Neural progenitor cell (in vitro differentiated cells): ENCODE measurements at regions not wholly inside any gene's neighbourhood (a gene's known extent, or its start where the extent isn't known, plus 50 kb on each side); places are given as distances from the start of the nearest gene placed in this dataset.

ENCODE experiments used
- DNase-seq: peaks from one replicate; pipeline ENCODE4 v3.0.0-alpha.2; 2016; ENCODE audit warnings: low spot score
- H2AFZ ChIP-seq: fragments of 200-600 bp; sonication (generic); replicated peaks from 2 replicates; pipeline ENCODE4 v1.6.1; 2016; ENCODE audit warnings: antibody characterized with exemption
- H3F3A ChIP-seq: fragments of 200-600 bp; sonication (generic); 2 replicates; pipeline ENCODE4 v1.6.1; 2016; ENCODE audit warnings: antibody characterized with exemption, low read depth
- H3K27ac ChIP-seq: fragments of 200-600 bp; sonication (generic); 2 replicates; pipeline ENCODE4 v1.5.1; 2016; ENCODE audit warnings: mild to moderate bottlenecking
- H3K27me3 ChIP-seq: fragments of 200-600 bp; sonication (generic); 2 replicates; pipeline ENCODE4 v1.6.1; 2016; ENCODE audit warnings: mild to moderate bottlenecking, moderate library complexity
- H3K36me3 ChIP-seq: fragments of 200-600 bp; sonication (generic); 2 replicates; pipeline ENCODE4 v1.5.1; 2016
- H3K4me1 ChIP-seq: fragments of 200-600 bp; sonication (generic); 2 replicates; pipeline ENCODE4 v1.6.1; 2016; ENCODE audit warnings: mixed run types
- H3K4me2 ChIP-seq: fragments of 200-600 bp; sonication (generic); 2 replicates; pipeline ENCODE4 v1.6.1; 2016
- H3K4me3 ChIP-seq: fragments of 200-600 bp; sonication (generic); 2 replicates; pipeline ENCODE4 v1.5.1; 2016
- H3K79me2 ChIP-seq: fragments of 200-600 bp; sonication (generic); 2 replicates; pipeline ENCODE4 v1.6.1; 2016; ENCODE audit warnings: low read depth
- H3K9ac ChIP-seq: fragments of 200-600 bp; sonication (generic); 2 replicates; pipeline ENCODE4 v1.6.1; 2016
- H3K9me3 ChIP-seq: fragments of 200-600 bp; sonication (generic); 2 replicates; pipeline ENCODE4 v1.5.1; 2016; ENCODE audit warnings: low read depth
- H4K20me1 ChIP-seq: fragments of 200-600 bp; sonication (generic); 2 replicates; pipeline ENCODE4 v1.6.1; 2016; ENCODE audit warnings: low read depth
- H3K27ac Mint-ChIP-seq: 3 replicates; pipeline ENCODE4 v1.8.0; 2021; ENCODE audit warnings: mixed read lengths
- H3K27me3 Mint-ChIP-seq: 2 replicates; pipeline ENCODE4 v1.8.0; 2022; ENCODE audit warnings: low read depth, mild to moderate bottlenecking, inconsistent platforms, moderate library complexity, mixed read lengths; ENCODE audit not compliant: insufficient read depth
- H3K36me3 Mint-ChIP-seq: 3 replicates; pipeline ENCODE4 v1.8.0; 2021; ENCODE audit warnings: mixed read lengths
- H3K4me1 Mint-ChIP-seq: 3 replicates; pipeline ENCODE4 v1.8.0; 2021; ENCODE audit warnings: mixed read lengths
- H3K4me3 Mint-ChIP-seq: 3 replicates; pipeline ENCODE4 v1.8.0; 2021; ENCODE audit warnings: mild to moderate bottlenecking, moderate library complexity, mixed read lengths
- H3K9me3 Mint-ChIP-seq: 3 replicates; pipeline ENCODE4 v1.8.0; 2020; ENCODE audit warnings: mixed read lengths
- CTCF ChIP-seq: fragments of 200-600 bp; sonication (generic); IDR thresholded peaks from 2 replicates; pipeline ENCODE4 v1.5.1; 2017; ENCODE audit warnings: antibody characterized with exemption, mild to moderate bottlenecking
- EZH2 ChIP-seq: fragments of 200-600 bp; sonication (generic); IDR thresholded peaks from 2 replicates; pipeline ENCODE4 v1.6.1; 2017; ENCODE audit warnings: antibody characterized with exemption, mild to moderate bottlenecking, moderate library complexity
- EZH2phosphoT487 ChIP-seq: fragments of 200-600 bp; sonication (generic); IDR thresholded peaks from 2 replicates; pipeline ENCODE4 v1.6.1; 2017; ENCODE audit warnings: antibody characterized with exemption

GRCh38 chr11:19357943-19358342 is 117.2 kb upstream of the E2F8 start:
- DNase-seq, result no peak
- Histone ChIP-seq H3K27me3 (peaks cover 24% of the 10 kb centered on the region), H3K9me3 (no peaks in the 10 kb centered on the region), H3K79me2 (no peaks in the 10 kb centered on the region), H3F3A (no peaks in the 10 kb centered on the region), H3K27ac (no peak overlapping the region), H3K9ac (no peak overlapping the region), H3K4me3 (no peak overlapping the region), H3K4me2 (no peak overlapping the region), H4K20me1 (no peaks in the 10 kb centered on the region), H3K36me3 (no peaks in the 10 kb centered on the region), H2AFZ (no peak overlapping the region), H3K4me1 (peaks cover 11% of the 10 kb centered on the region)
- Mint-ChIP-seq H3K27me3 (peaks cover 7% of the 10 kb centered on the region), H3K4me1 (peaks cover 23% of the 10 kb centered on the region), H3K36me3 (peaks cover 2% of the 10 kb centered on the region), H3K9me3 (no peaks in the 10 kb centered on the region), H3K27ac (no peak overlapping the region), H3K4me3 (no peak overlapping the region)
- TF ChIP-seq EZH2 (no peak), EZH2phosphoT487 (no peak), CTCF (no peak)

- TF ChIP-seq EZH2phosphoT487, result no peak
- no peak for TF ChIP-seq EZH2
- no peak for TF ChIP-seq CTCF
- peaks cover 7% of the 10 kb centered on the region for H3K36me3 Mint-ChIP-seq
- Histone ChIP-seq H3K4me3 (no peak overlapping the region), H3K9me3 (no peaks in the 10 kb centered on the region), H3F3A (no peaks in the 10 kb centered on the region), H3K4me1 (peaks cover 15% of the 10 kb centered on the region), H3K36me3 (no peaks in the 10 kb centered on the region), H3K27ac (no peak overlapping the region), H3K9ac (no peak overlapping the region), H3K79me2 (no peaks in the 10 kb centered on the region), H2AFZ (no peak overlapping the region), H3K27me3 (peaks cover 45% of the 10 kb centered on the region), H3K4me2 (no peak overlapping the region), H4K20me1 (no peaks in the 10 kb centered on the region)
- H3K4me1 Mint-ChIP-seq, result peaks cover 38% of the 10 kb centered on the region
- H3K9me3 Mint-ChIP-seq, result no peaks in the 10 kb centered on the region
- H3K27ac Mint-ChIP-seq, result no peak overlapping the region
- DNase-seq, result no peak
- H3K27me3 Mint-ChIP-seq, result peaks cover 10% of the 10 kb centered on the region
- no peak overlapping the region for H3K4me3 Mint-ChIP-seq
These were observed 114.9 kb upstream of the E2F8 start for GRCh38 chr11:19355601-19356000.

GRCh38 chr11:19353287-19353850 is 112.6 kb upstream of the E2F8 start:
- DNase-seq, result no peak
- no peak for TF ChIP-seq EZH2
- no peak for TF ChIP-seq EZH2phosphoT487
- TF ChIP-seq CTCF, result no peak
- no peak overlapping the region for H3K9ac ChIP-seq
- no peak overlapping the region for H3K4me2 ChIP-seq
- H3K9me3 ChIP-seq, result no peaks in the 10 kb centered on the region
- no peak overlapping the region for H3K27ac ChIP-seq
- Mint-ChIP-seq H3K9me3 (no peaks in the 10 kb centered on the region), H3K36me3 (peaks cover 10% of the 10 kb centered on the region), H3K27ac (no peak overlapping the region), H3K4me1 (peaks cover 59% of the 10 kb centered on the region), H3K4me3 (no peak overlapping the region), H3K27me3 (peaks cover 11% of the 10 kb centered on the region)
- no peaks in the 10 kb centered on the region for H3F3A ChIP-seq
- H3K36me3 ChIP-seq, result no peaks in the 10 kb centered on the region
- peaks cover 14% of the 10 kb centered on the region for H3K4me1 ChIP-seq
- H3K79me2 ChIP-seq, result no peaks in the 10 kb centered on the region
- no peak overlapping the region for H3K4me3 ChIP-seq
- H4K20me1 ChIP-seq, result no peaks in the 10 kb centered on the region
- peaks cover 66% of the 10 kb centered on the region for H3K27me3 ChIP-seq
- H2AFZ ChIP-seq, result no peak overlapping the region
